ENCODE measurements at regions not wholly inside any gene's neighbourhood (a gene's known extent, or its start where the extent isn't known, plus 50 kb on each side); places are given as distances from the start of the nearest gene placed in this dataset.

DNA sequence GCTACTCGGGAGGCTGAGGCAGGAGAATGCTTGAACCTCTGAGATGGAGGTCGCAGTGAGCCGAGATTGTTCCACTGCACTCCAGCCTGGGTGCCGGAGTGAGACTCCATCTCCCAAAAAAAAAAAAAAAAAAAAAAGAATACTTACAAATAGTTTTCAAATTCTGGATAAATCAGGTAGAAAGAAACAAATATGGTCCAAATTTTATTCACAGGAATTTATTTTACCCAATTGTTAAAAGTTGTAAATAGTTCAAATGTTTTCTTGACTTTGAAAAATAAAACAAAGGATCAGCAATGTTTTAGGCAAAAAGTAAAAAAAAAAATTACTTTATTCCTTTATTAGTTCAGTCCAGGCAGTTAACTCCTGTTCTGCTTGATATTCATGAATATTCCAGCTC, 172.9 kb upstream of the NAMPT start:
- Histone ChIP-seq H3K4me1 (ENCODE audit: control insufficient read depth, extremely low read depth, insufficient read depth, low read length) (peaks cover 27% of the 10 kb centered on the region), H3K9ac (ENCODE audit: control insufficient read depth, extremely low read depth, insufficient read depth, low read length) (no peak overlapping the region), H3K27me3 (ENCODE audit: control insufficient read depth, extremely low read depth, insufficient read depth, low read length) (no peaks in the 10 kb centered on the region), H3K9me3 (ENCODE audit: control insufficient read depth, low read depth, low read length) (no peaks in the 10 kb centered on the region), H3K27ac (ENCODE audit: control insufficient read depth, insufficient read depth, low read length) (no peak overlapping the region), H3K9me1 (ENCODE audit: control insufficient read depth, extremely low read depth, insufficient read depth, low read length) (no peaks in the 10 kb centered on the region), H4K20me1 (ENCODE audit: control insufficient read depth, extremely low read depth, insufficient read depth, low read length) (no peaks in the 10 kb centered on the region), H3K79me2 (ENCODE audit: control insufficient read depth, insufficient read depth, low read length) (no peaks in the 10 kb centered on the region), H3K4me2 (ENCODE audit: control insufficient read depth, extremely low read depth, insufficient read depth, low read depth, low read length) (no peak overlapping the region), H3K4me3 (ENCODE audit: control insufficient read depth in 2 of 3, extremely low read depth in 1 of 3, insufficient read depth in 2 of 3, low read depth in 1 of 3, low read length in 3 of 3) (no peak overlapping the region), H2AFZ (ENCODE audit: control insufficient read depth, low read length) (no peak overlapping the region), H3K36me3 (ENCODE audit: control insufficient read depth in 2 of 2, extremely low read depth in 1 of 2, insufficient read depth in 2 of 2, low read length in 2 of 2) (no peaks in the 10 kb centered on the region)
- DNase-seq (ENCODE audit: low read depth, low spot score) (no peak), FAIRE-seq (no peak)
- TF ChIP-seq, protein P1, sequence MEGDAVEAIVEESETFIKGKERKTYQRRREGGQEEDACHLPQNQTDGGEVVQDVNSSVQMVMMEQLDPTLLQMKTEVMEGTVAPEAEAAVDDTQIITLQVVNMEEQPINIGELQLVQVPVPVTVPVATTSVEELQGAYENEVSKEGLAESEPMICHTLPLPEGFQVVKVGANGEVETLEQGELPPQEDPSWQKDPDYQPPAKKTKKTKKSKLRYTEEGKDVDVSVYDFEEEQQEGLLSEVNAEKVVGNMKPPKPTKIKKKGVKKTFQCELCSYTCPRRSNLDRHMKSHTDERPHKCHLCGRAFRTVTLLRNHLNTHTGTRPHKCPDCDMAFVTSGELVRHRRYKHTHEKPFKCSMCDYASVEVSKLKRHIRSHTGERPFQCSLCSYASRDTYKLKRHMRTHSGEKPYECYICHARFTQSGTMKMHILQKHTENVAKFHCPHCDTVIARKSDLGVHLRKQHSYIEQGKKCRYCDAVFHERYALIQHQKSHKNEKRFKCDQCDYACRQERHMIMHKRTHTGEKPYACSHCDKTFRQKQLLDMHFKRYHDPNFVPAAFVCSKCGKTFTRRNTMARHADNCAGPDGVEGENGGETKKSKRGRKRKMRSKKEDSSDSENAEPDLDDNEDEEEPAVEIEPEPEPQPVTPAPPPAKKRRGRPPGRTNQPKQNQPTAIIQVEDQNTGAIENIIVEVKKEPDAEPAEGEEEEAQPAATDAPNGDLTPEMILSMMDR (optimal IDR thresholded peaks at IDR 0.05 in 1 of 3, IDR thresholded peaks at IDR 0.05 in 1 of 3, conservative IDR thresholded peaks at IDR 0.05 in 1 of 3; ENCODE audit: extremely low read depth in 1 of 3, insufficient read depth in 2 of 3, low read length in 3 of 3), result no peak
- no peak for TF ChIP-seq EZH2 (IDR thresholded peaks at IDR 0.05; ENCODE audit: low read length)
- dilution Hi-C loops (cut with MboI; ENCODE audit: extremely low pct_ligation_motif_present, low sequenced_read_pairs), result no loop called here

DNA sequence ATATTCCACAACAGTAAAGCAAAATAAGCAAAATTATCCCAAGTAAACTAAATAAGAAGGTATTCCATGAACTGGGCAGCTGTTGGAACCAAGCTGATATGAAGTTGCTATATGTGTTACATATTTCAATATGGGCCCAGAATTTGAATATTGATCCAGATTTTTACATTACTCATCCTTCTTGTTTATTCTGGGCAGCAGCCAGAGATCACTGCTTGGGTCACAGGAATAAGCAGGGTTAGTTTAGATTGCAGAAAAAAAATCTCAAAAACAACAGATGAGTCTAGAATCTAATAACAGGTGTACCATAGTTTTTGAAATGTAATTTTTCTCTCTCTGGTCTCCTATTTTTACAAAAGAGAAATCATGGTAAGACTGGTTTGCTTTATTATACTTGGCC, 171.5 kb upstream of the NAMPT start:
- no peak for DNase-seq (ENCODE audit: low read depth, low spot score)
- H3K9me1 ChIP-seq (ENCODE audit: control insufficient read depth, extremely low read depth, insufficient read depth, low read length), result no peaks in the 10 kb centered on the region
- no peak overlapping the region for H3K4me2 ChIP-seq (ENCODE audit: control insufficient read depth, extremely low read depth, insufficient read depth, low read depth, low read length)
- H3K4me1 ChIP-seq (ENCODE audit: control insufficient read depth, extremely low read depth, insufficient read depth, low read length), result peaks cover 20% of the 10 kb centered on the region
- no peak overlapping the region for H3K9ac ChIP-seq (ENCODE audit: control insufficient read depth, extremely low read depth, insufficient read depth, low read length)
- TF ChIP-seq EZH2 (IDR thresholded peaks at IDR 0.05; ENCODE audit: low read length), result no peak
- TF ChIP-seq, protein P1 (optimal IDR thresholded peaks at IDR 0.05 in 1 of 3, IDR thresholded peaks at IDR 0.05 in 1 of 3, conservative IDR thresholded peaks at IDR 0.05 in 1 of 3; ENCODE audit: extremely low read depth in 1 of 3, insufficient read depth in 2 of 3, low read length in 3 of 3), result no peak
- H3K27me3 ChIP-seq (ENCODE audit: control insufficient read depth, extremely low read depth, insufficient read depth, low read length), result no peaks in the 10 kb centered on the region
- no peak for FAIRE-seq
- H3K36me3 ChIP-seq (ENCODE audit: control insufficient read depth in 2 of 2, extremely low read depth in 1 of 2, insufficient read depth in 2 of 2, low read length in 2 of 2), result no peaks in the 10 kb centered on the region
- dilution Hi-C loops (cut with MboI; ENCODE audit: extremely low pct_ligation_motif_present, low sequenced_read_pairs), result no loop called here
- H2AFZ ChIP-seq (ENCODE audit: control insufficient read depth, low read length), result no peak overlapping the region
- no peaks in the 10 kb centered on the region for H3K79me2 ChIP-seq (ENCODE audit: control insufficient read depth, insufficient read depth, low read length)
- no peak overlapping the region for H3K27ac ChIP-seq (ENCODE audit: control insufficient read depth, insufficient read depth, low read length)
- peaks cover under 1% of the 10 kb centered on the region for H3K9me3 ChIP-seq (ENCODE audit: control insufficient read depth, low read depth, low read length)
- H3K4me3 ChIP-seq (ENCODE audit: control insufficient read depth in 2 of 3, extremely low read depth in 1 of 3, insufficient read depth in 2 of 3, low read depth in 1 of 3, low read length in 3 of 3), result no peak overlapping the region
- no peaks in the 10 kb centered on the region for H4K20me1 ChIP-seq (ENCODE audit: control insufficient read depth, extremely low read depth, insufficient read depth, low read length)
